DOHH2 (cell line): ENCODE measurements at regions not wholly inside any gene's neighbourhood (a gene's known extent, or its start where the extent isn't known, plus 50 kb on each side); places are given as distances from the start of the nearest gene placed in this dataset.

Experiments
- EZH2phosphoT487 ChIP-seq: fragments of 200-600 bp; sonication (generic); IDR thresholded peaks from 2 replicates; pipeline ENCODE4 v1.6.1; 2017; ENCODE audit warnings: borderline replicate concordance, mild to moderate bottlenecking, antibody characterized with exemption, low read length, moderate library complexity, mixed read lengths
- TF ChIP-seq, protein P1 (sequence below): fragments of 200-600 bp; sonication (generic); IDR thresholded peaks from one replicate; pipeline ENCODE4 v1.5.1; 2014; ENCODE audit warnings: antibody characterized with exemption, mild to moderate bottlenecking, low read depth, low read length; ENCODE audit not compliant: poor library complexity, severe bottlenecking

GRCh38 chr6:113211170-113211569, 646.0 kb upstream of the MARCKS start:
- TF ChIP-seq, protein P1, sequence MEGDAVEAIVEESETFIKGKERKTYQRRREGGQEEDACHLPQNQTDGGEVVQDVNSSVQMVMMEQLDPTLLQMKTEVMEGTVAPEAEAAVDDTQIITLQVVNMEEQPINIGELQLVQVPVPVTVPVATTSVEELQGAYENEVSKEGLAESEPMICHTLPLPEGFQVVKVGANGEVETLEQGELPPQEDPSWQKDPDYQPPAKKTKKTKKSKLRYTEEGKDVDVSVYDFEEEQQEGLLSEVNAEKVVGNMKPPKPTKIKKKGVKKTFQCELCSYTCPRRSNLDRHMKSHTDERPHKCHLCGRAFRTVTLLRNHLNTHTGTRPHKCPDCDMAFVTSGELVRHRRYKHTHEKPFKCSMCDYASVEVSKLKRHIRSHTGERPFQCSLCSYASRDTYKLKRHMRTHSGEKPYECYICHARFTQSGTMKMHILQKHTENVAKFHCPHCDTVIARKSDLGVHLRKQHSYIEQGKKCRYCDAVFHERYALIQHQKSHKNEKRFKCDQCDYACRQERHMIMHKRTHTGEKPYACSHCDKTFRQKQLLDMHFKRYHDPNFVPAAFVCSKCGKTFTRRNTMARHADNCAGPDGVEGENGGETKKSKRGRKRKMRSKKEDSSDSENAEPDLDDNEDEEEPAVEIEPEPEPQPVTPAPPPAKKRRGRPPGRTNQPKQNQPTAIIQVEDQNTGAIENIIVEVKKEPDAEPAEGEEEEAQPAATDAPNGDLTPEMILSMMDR, result no peak
- TF ChIP-seq EZH2phosphoT487, result no peak
